ENCODE measurements at regions not wholly inside any gene's neighbourhood (a gene's known extent, or its start where the extent isn't known, plus 50 kb on each side); places are given as distances from the start of the nearest gene placed in this dataset.

- no peak for TF ChIP-seq CTCF (conservative IDR thresholded peaks at IDR 0.05; ENCODE audit: low read length)
- no peak for TF ChIP-seq EZH2phosphoT487 (IDR thresholded peaks at IDR 0.05; ENCODE audit: borderline replicate concordance)
Measured at GRCh38 chr10:60524541-60524940, 134.9 kb upstream of the ANK3 start.
